ENCODE measurements at regions not wholly inside any gene's neighbourhood (a gene's known extent, or its start where the extent isn't known, plus 50 kb on each side); places are given as distances from the start of the nearest gene placed in this dataset.
"Not testable (repeated sequence)": the region's sequence is repeated elsewhere in the genome, so short reads cannot be mapped to it uniquely, and the experiment has no call there.

DNA sequence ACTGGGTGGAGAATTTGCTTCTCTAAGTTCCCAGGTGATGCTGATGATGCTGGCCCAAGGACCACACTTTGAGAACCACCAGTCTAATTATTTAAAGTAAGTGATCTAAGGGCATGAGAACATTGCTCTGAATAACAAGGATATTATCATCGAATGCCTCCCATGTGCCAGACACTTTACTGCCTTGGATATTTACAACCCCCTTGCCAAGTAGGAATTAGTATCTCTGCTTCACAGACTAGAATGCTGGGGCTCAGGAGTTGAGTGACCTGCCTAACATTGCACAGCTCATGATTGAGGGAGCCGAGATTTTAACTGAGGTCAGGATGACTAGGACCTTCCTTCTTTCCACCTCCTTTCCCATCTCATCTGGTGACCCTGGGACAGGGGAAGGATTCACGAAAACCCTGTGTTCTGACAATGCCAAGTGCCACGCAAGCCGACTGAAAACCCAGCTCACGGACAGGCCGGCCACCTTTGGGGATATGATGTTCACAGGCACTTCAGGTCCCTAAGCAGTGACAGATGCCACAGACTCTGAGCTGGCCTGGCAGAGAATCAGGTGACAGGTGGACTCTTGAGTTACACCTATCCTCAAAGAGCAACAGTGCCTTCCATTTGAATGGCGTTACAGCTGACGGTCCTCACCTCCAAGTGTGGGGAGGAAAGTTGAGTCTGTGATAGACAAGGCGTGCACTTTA lies 230.7 kb downstream of the TOMM20 start:
- DNase-seq, result no peak

DNA sequence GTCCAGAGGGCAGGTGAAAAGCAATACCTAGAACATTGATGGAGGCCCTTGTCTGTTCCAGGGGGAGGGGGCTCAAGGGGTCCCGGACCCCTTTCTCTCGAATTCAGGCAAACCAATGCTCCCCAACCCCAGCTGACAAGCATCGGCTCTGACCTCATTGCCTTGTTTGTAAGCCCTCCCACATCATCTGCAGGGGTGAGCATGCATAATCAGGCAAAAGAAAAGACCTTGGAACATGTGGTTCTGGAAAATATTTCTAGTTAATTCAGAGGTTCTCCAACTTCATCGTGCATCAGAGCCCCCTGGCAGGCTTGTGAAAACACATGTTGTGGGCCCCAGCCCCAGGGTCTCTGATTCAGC lies 231.3 kb downstream of the TOMM20 start:
- no peak for DNase-seq

DNA sequence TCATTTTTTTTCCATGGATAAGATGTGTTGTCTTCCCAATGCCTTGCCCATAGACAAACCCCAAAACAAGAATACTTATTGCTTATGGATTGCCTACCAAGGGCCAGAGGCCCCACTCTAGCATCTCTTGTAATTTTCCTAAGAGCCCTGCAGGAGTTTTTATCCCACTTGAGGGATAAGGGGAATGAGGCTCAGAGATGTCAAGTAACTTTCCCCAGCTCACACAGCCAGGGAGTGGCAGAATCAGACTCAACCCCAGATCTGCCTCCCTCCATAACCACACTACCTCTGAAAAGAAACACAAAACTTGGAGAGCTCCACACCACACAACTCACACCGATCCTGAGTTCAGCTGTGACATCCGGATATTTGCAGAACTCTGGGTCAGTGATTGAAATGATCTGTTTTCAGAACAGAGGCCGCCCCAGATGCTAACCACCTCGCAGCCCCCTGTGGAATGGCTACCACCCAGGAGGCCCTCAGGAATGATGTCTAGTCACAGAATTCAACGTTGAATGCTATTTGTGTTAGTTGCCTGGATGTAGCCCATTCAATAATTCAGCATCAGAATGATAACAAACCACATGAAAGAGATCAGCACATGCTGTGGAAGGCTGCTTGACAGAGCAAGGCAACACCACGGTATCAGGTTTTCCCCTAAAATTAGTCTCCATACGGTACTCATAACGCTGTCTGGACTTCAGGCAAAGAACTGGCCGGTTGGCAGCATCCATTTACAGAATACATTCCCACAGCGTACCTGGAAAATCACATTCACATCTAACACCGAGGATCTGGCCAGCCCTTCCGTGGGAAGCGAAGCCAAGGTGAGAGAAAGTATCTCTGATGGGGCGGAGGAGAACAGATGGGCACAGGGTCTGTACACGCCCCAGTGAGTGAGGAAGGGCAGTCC lies 231.9 kb downstream of the TOMM20 start:
- no peak for DNase-seq

DNA sequence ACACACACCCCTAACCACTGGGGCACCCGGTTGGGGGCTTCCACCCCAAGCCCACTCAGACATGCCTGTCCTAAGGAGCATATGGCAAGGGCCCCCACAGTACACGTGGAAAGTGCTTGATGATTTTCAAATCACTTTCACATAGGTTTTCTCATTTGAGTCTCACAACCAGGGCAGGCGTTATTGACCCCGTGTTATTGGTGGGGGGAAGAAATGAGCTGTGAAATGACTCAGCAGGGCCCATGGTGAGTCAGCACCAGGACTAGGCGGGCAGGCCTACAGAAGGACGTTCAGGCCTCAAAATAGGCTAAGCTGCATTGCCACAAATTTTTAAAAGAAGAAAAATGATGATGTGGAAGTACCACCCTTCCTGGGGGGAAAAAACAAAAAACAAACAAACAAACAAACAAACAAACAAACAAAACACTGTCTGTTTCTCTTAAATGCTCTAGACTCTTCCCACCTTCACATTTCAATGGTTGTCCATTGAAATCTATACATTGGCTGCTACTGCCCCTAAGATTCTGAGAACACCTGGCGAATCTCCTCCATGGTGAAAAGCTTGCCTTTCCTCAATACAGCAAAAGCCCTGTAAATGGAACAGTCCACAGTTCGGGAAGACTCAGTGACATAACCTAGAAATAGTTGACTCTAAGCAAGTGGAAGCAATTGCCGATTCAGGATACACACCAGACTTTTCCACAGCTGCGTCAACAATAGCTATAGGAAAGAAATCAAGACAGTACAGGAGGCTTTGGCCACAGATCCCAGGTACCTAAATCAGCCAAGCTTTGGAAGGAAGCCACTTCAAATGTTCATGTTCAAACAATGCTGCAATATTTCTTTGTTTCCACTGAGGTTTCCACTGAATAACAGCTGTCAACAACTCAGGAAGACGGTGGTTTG lies 234.7 kb downstream of the TOMM20 start:
- DNase-seq, result no peak

DNA sequence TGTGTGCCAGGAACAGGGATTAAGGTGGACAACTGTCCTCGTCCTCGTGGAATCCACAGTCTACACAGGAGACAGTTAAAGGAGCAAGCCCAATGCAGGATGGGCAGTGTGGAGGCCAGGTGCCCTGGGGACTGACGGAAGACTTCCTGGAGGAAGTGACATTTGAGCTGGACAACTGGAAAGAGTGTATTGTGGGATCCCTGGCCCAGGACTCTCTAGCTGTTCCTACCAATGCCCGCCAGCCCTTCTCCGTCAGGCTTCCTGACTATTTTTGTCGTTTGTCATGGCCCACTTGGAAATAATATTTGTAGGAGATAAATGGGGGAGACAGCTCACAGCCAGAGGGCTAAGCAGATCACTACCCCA lies 235.3 kb downstream of the TOMM20 start:
- DNase-seq, result no peak

DNA sequence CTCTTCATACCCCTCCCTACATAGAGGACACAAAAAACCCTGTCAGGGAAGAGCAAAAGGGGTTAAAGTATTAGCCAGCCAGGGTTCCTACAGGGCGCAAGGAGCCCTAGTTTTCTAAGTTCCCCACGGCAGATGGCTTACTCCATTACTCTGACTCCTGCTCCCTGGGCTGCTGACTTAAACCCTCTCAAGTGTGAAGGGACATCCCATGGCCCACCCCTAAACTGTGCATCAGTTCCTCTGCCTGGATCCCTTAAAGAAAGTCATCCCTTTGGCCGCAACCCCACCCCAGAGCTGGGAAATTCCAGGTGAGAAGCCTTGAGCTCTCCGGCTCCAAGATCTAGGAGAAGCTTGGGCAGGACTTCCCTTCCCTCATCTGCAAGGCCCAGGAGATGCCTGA lies 236.0 kb downstream of the TOMM20 start:
- DNase-seq, result no peak

DNA sequence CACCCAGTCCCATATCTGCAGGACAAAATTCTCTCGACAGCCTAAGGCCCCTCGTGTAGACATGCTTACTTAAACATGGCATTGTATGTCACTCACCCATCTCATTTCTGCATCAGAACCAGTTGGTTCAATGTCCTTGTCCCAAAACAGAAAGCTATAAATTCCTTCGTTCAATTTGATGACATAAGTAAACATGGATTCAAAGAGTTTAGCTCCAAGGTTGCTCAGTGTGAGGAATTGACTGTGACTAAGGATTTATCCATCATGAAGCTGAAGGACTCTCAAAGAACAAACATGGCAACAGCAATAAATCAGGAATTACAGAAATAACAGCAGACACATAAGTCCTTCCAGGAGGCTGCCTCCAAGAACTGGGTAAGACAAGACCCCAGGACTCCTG lies 237.2 kb downstream of the TOMM20 start:
- no peak for DNase-seq

DNA sequence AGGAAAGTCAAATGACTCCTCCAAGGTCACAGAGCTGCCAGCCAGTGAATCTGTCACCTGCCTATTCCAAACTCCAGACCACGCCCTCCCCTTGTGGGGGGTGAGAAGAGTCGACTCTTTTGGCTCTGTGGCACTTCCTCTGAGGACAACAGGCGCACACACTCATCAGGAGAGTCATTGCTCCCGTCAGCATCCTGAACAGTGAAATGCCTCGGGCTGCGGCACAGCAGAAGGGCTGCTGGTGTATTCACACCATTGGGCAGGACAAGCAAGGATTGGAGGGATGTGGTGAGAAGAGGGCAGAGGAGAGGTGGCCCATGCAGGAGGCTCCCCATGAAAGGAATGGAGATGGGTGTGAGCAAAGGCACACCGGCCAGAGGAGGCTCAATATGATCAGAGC lies 239.0 kb downstream of the TOMM20 start:
- DNase-seq, result no peak

DNA sequence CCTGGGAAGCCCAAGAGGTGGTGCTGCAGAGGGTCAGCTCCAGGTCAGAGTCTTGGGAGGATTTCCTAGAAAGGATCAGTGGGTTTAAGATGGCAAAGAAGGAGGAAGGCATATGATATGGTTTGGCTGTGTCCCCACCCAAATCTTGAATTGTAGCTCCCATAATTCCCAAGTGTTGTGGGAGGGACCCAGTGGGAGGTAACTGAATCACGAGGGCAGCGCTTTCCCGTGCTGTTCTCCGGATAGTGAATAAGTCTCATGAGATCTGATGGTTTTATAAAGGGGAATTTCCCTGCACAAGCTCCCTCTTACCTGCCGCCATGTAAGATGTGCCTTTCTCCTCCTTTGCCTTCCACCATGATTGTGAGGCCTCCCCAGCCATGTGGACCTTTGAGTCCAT lies 240.4 kb downstream of the TOMM20 start:
- DNase-seq, result not testable (repeated sequence)

DNA sequence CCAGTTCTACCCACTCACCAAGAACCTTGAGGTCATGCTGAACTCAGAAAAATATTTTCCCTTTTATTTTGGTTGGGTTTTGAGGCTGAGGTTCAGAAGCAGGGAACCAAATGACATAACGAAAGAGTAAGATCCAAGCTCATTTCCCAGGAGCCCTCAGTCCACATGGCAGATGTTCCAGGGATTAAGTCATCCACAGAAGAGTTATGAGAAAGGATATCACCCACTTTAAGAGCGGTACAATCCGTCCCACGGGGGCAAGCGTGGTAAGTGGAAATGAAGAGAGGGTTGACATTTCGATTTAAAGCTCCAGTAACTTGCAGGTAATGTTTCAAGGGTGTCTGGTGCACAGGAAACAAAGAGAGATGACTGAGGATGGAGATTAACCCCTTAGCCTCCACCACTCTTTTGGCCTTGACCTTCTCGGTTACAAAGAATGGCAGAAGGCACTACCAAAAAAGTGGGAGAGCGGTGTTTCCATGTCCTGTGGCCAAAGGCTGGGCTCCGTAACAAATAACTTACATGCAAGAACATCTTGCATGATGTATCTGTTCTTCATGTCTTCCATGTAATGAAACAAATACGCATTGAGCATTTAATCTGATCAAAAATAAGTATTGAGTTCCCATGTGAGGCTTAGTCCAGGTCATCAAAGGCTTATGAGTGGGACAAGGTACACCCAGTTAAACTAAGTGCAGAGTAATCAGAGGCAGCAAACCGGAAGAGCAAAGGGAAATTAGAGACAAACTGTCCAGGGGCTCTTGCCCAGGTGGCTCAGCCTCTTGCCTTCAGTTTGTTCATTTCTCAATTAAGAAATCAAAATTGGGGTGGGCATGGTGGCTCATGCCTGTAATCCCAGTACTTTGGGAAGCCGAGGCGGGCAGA lies 241.4 kb downstream of the TOMM20 start:
- no peak for DNase-seq

DNA sequence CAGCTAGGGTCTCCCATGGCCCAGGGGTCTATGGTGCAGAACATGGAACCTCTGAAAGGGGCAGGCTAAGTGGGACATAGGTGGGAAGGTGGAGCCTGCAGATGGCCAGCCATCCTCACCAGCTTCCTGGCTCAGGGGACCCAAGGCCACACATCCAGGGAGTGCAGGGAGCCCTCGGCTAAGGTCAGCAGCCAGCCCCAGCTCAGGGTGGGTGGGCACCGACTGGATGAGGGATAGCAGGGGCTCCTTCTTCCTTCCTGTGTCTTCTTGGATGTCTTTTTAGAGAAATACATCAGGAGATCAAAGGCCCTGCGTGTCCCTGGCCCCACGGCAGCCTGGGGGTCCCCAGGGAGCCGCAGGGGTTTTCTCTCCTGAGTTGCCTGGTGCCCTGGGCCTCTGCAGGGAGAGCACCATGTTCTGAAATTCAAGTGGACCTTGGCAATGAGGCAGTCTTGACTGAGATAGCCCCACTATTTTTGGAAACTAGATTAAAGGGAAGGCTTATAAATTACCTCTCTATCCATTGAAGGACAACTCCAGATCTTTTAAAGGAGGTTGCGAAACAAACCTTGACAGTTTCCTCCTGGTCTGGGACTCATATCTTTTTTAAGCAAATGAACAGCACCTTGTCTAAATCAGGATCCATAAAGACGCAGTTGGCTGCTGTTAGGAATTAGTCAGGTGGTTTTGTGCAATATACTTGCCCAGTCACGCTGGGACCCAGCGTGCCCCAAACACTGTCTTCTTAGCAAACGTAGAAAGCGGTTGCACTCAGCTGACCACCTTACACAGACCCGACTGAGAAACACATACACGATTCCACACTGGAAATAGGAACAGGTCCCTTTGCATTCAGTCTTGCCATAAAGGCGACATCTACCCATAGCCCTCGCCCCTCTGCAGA lies 242.3 kb downstream of the TOMM20 start:
- no peak for DNase-seq

DNA sequence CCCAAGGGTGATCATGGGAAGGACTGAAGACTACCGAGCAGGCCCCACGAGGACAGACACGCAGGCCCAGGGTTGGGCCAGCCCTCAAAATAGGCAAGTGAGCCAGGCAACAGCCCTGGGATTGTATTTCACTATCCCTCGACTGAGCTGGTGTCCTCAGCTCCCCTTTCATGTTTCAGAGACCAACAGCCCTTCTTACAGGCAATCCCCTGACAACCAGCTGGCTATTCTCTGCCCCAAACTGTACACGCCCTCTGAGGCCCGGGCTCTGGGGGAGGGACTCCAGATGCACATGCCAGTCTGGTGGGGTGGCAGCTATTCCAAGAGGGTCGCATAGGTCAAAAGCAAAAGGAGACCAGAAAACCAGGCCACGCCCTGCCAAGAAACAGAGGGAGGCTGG lies 243.0 kb downstream of the TOMM20 start:
- DNase-seq, result no peak

DNA sequence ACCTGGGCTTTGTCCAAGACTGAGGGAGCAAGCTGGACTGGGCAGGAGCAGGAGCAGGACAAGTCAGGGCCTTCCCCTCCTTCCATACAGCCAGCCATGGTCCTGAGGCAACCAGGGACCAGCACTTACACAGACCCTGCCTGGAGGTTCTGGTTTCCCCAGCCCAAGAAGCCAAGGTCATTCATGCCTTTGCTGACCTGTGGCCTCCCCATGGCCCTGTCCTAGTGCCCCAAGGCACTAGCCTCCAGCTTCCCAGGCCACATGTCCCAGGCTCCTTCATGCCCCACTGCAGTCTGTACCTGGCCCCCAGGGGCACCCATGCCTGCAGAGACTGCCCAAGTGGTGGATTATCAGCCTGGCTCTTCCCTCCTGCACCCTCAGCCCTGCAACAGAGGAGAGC lies 243.9 kb downstream of the TOMM20 start:
- DNase-seq, result no peak

DNA sequence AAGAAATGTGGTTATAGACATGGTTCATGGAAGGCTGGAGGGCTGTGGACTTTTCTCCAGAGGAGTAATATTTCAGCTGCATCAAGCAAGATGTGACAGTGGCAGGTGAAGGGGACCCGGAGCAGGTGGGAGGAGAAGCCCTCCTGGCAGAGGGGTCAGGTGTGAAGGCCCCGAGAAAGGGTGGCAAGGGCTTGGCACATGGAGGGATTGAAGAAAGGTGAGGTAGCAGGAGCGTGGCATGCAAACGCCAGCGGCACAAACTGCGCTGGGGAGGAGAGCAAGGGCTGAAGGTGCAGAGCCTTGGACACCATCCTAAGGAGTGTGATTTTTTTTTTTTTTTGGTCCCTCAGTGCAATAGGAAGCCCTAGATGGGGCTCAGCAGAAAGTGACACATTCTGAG lies 244.6 kb downstream of the TOMM20 start:
- no peak for DNase-seq

DNA sequence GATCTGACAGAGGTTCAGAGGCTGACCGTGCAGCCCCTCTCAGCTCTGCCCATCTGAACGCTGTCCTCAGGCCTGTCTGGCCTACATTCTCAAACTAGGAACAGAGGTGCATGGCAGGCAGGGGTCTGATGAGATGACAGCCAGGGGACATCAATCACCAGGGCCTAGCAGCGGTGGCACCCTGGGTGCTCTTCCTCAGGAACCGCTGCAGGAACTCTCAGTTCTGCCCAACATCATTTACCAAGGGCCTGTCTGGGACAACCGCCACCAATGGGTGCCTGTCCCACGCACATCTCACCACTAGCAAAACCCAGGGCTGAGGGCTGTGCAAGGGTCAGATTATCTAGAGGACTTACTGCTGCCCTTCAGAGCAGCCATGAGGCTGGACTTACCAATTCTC lies 245.7 kb downstream of the TOMM20 start:
- DNase-seq, result no peak

DNA sequence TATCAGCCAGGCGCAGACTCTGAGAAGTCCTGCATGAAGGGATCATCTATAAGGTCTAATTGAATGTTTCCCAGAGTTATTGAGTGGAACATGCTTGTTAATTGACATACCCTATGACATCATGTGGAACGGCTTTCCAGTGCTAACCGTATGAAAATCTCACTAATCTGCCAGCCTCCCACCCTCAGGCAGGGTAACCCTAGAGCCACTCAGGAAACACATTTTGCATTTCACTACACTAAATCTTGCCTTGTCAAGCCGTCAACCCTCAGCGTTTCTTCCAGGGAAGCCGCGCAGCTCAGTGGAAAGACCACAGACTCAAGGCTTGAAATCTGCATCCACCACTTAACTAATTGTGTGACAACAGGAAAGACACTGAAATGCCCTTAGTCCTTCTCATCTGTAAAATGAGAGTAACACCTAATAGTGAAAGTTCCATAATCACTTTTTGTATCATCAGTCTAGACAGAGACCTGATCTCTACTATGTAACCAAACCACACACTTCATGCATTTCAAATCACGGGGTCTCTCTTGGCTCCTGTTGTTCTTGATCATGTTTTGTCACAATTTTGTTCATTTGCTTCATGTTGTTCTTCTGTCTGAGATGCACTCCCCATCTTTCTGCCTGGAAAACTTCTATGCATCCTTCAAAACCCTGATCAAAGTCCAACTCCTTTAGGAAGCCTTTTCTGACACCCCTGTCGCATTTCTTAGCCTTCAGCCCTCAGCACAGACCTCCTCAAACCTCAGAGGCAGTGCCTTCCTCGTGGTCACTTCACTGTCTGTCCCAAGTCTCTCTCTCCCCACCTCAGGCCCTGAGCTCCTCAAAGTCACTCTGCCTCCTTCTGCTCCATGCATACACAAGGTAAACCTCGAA lies 246.5 kb downstream of the TOMM20 start:
- DNase-seq, result no peak

DNA sequence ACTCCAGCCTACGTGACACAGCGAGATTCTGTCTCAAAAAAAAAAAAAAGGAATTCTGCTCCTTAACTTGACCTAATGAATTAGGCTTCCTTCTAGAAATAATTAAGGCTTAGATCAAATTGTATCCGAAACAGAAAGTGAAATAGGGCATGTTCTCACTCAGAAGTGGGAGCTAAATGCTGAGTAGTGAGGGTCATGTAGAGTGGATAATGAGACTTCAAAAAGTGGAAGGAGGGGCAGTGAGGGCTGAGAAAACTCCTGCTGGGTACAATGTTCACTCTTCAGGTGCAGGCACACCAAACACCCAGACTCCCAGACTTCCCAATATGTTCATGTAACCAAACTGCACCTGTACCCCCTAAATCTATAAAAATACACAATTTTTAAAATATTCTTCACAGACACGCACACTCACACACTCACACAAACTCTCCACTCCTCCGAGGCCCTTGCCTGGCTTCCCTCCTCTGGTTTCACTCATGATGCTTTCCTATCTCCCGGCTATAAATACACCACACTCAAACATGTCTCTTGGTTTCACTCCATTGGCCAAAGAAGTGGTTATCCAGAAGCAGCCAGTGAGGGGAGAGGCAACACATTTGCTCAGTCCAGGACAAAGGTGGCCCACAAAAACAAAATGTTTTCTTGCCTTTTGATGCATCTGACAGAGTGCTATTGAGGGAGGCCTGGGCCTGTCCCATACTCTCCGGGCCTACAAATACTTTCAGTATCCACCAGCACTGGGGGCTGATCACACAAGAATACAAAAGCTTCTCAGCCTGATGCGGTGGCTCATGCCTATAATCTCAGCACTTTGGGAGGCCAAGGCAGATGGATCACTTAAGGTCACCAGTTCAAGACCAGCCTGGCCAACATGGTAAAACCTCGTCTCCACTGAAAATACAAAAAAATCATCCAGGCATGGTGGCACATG lies 249.2 kb downstream of the TOMM20 start:
- no peak for DNase-seq

DNA sequence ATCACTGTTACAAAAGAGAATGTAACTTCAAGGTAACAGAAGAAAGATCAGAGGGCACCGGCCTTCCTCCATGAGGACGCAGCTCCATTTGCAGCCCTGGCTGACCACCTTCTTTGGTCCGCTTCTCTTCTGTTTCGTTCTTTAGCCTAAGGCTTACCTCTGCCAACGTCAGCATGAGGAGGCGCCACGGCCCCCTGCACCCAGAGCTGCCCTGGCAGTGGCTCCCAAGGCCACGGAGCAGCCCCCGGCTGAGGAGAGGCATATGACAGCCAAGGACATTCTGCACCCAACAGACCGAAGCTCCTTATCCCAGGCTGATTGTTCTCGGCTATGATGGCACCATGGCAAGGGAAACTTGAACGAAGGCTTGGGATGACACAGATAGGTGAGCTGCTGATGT lies 250.3 kb downstream of the TOMM20 start:
- no peak for DNase-seq

DNA sequence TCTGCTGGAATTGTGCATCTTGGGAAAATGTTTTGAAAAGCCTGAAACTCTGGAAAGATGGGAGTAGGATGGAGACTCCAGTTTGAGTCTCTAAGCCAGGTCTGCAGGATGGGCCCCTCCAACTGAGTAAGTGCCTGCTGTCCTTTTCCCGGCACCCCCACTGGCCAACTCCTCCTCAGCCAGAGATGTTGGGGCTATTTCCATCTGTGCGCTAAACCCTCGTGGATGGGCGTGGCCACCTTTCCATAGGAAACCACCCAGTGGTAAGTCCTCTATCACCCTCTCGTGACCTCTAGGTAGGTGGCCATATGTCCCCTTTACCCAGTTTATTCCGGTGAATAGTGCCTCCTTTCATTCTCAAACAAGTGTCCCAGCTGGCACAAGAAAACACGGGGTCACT lies 250.9 kb downstream of the TOMM20 start:
- DNase-seq, result no peak

Measured in SIG-M5 (cell line).